ENCODE measurements at regions not wholly inside any gene's neighbourhood (a gene's known extent, or its start where the extent isn't known, plus 50 kb on each side); places are given as distances from the start of the nearest gene placed in this dataset.

GRCh38 chr17:73715769-73716168 lies 71.5 kb upstream of the SDK2 start:
- Histone ChIP-seq H3K4me3 (ENCODE audit: low read length) (no peak overlapping the region), H3K4me1 (ENCODE audit: control insufficient read depth, insufficient read depth, low read length) (peaks cover 23% of the 10 kb centered on the region), H3K36me3 (ENCODE audit: control insufficient read depth, insufficient read depth, low read length) (no peaks in the 10 kb centered on the region), H3K9me3 (ENCODE audit: control insufficient read depth, insufficient read depth, low read length) (no peaks in the 10 kb centered on the region), H3K27me3 (ENCODE audit: control insufficient read depth, insufficient read depth, low read length) (no peaks in the 10 kb centered on the region), H3K27ac (ENCODE audit: low read length) (no peak overlapping the region)
- Mint-ChIP-seq H3K4me3 (no peak overlapping the region), H3K27ac (no peak overlapping the region), H3K4me1 (peaks cover 0 to 24% of the 10 kb centered on the region in 2 donors), H3K36me3 (no peaks in the 10 kb centered on the region), H3K27me3 (ENCODE audit: low read depth in 2 of 2) (peaks cover 29 to 30% of the 10 kb centered on the region in 2 donors), H3K9me3 (no peaks in the 10 kb centered on the region)
- intact Hi-C loops (cut with micrococcal nuclease), result no loop called here
- WGBS (ENCODE audit: insufficient coverage), result 76% methylated on average over 10 of the region's 10 CpGs
- no peak for TF ChIP-seq CTCF (IDR thresholded peaks at IDR 0.05)
- DNase-seq, result no peak
- no peak for ATAC-seq

- intact Hi-C loops (cut with micrococcal nuclease), result no loop called here
Observed at GRCh38 chr17:73717690-73718089, 73.4 kb upstream of the SDK2 start.

GRCh38 chr17:73718362-73718761 lies 74.1 kb upstream of the SDK2 start:
- H3K27me3 ChIP-seq (ENCODE audit: control insufficient read depth, insufficient read depth, low read length), result no peaks in the 10 kb centered on the region
- H3K36me3 Mint-ChIP-seq, result no peaks in the 10 kb centered on the region
- peaks cover 10 to 36% of the 10 kb centered on the region in 2 donors for H3K4me1 Mint-ChIP-seq
- no peaks in the 10 kb centered on the region for H3K9me3 ChIP-seq (ENCODE audit: control insufficient read depth, insufficient read depth, low read length)
- no peaks in the 10 kb centered on the region for H3K36me3 ChIP-seq (ENCODE audit: control insufficient read depth, insufficient read depth, low read length)
- no peak for TF ChIP-seq CTCF (IDR thresholded peaks at IDR 0.05)
- peaks cover 40% of the 10 kb centered on the region for H3K4me1 ChIP-seq (ENCODE audit: control insufficient read depth, insufficient read depth, low read length)
- no peak overlapping the region for H3K4me3 Mint-ChIP-seq
- H3K4me3 ChIP-seq (ENCODE audit: low read length), result no peak overlapping the region
- ATAC-seq, result no peak
- no peak for DNase-seq
- no peak overlapping the region for H3K27ac Mint-ChIP-seq
- H3K27me3 Mint-ChIP-seq (ENCODE audit: low read depth in 2 of 2), result peaks cover 17 to 23% of the 10 kb centered on the region in 2 donors
- no peaks in the 10 kb centered on the region for H3K9me3 Mint-ChIP-seq
- H3K27ac ChIP-seq (ENCODE audit: low read length), result no peak overlapping the region
- intact Hi-C loops (cut with micrococcal nuclease), result no loop called here

More at GRCh38 chr17:73717690-73718089, 73.4 kb upstream of the SDK2 start:
- TF ChIP-seq CTCF (IDR thresholded peaks at IDR 0.05), result no peak
- Histone ChIP-seq H3K4me1 (ENCODE audit: control insufficient read depth, insufficient read depth, low read length) (peaks cover 35% of the 10 kb centered on the region), H3K27me3 (ENCODE audit: control insufficient read depth, insufficient read depth, low read length) (no peaks in the 10 kb centered on the region), H3K27ac (ENCODE audit: low read length) (no peak overlapping the region), H3K36me3 (ENCODE audit: control insufficient read depth, insufficient read depth, low read length) (no peaks in the 10 kb centered on the region), H3K9me3 (ENCODE audit: control insufficient read depth, insufficient read depth, low read length) (no peaks in the 10 kb centered on the region), H3K4me3 (ENCODE audit: low read length) (no peak overlapping the region)
- Mint-ChIP-seq H3K27me3 (ENCODE audit: low read depth in 2 of 2) (peaks cover 18 to 27% of the 10 kb centered on the region in 2 donors), H3K27ac (no peak overlapping the region), H3K36me3 (no peaks in the 10 kb centered on the region), H3K4me3 (no peak overlapping the region), H3K4me1 (peaks cover 10 to 32% of the 10 kb centered on the region in 2 donors), H3K9me3 (no peaks in the 10 kb centered on the region)
- DNase-seq (no peak), ATAC-seq (no peak)
- 82% methylated on average over 4 of the region's 5 CpGs for WGBS (ENCODE audit: insufficient coverage)

- peaks cover 10 to 36% of the 10 kb centered on the region in 2 donors for H3K4me1 Mint-ChIP-seq
- no peak for TF ChIP-seq CTCF (IDR thresholded peaks at IDR 0.05)
- no peak overlapping the region for H3K27ac Mint-ChIP-seq
Observed at GRCh38 chr17:73718912-73719311, 74.7 kb upstream of the SDK2 start.

More at GRCh38 chr17:73718912-73719311, 74.7 kb upstream of the SDK2 start:
- intact Hi-C loops (cut with micrococcal nuclease), result no loop called here
- H3K36me3 Mint-ChIP-seq, result no peaks in the 10 kb centered on the region
- peaks cover 40% of the 10 kb centered on the region for H3K4me1 ChIP-seq (ENCODE audit: control insufficient read depth, insufficient read depth, low read length)
- H3K36me3 ChIP-seq (ENCODE audit: control insufficient read depth, insufficient read depth, low read length), result no peaks in the 10 kb centered on the region
- peaks cover 12 to 24% of the 10 kb centered on the region in 2 donors for H3K27me3 Mint-ChIP-seq (ENCODE audit: low read depth in 2 of 2)
- H3K27me3 ChIP-seq (ENCODE audit: control insufficient read depth, insufficient read depth, low read length), result no peaks in the 10 kb centered on the region
- H3K4me3 Mint-ChIP-seq, result no peak overlapping the region
- no peak overlapping the region for H3K27ac ChIP-seq (ENCODE audit: low read length)
- DNase-seq (no peak), ATAC-seq (no peak)
- H3K9me3 Mint-ChIP-seq, result no peaks in the 10 kb centered on the region
- 64% methylated on average over 9 of the region's 9 CpGs for WGBS (ENCODE audit: insufficient coverage)
- H3K4me3 ChIP-seq (ENCODE audit: low read length), result no peak overlapping the region
- no peaks in the 10 kb centered on the region for H3K9me3 ChIP-seq (ENCODE audit: control insufficient read depth, insufficient read depth, low read length)
